ENCODE measurements at regions not wholly inside any gene's neighbourhood (a gene's known extent, or its start where the extent isn't known, plus 50 kb on each side); places are given as distances from the start of the nearest gene placed in this dataset.

DNA sequence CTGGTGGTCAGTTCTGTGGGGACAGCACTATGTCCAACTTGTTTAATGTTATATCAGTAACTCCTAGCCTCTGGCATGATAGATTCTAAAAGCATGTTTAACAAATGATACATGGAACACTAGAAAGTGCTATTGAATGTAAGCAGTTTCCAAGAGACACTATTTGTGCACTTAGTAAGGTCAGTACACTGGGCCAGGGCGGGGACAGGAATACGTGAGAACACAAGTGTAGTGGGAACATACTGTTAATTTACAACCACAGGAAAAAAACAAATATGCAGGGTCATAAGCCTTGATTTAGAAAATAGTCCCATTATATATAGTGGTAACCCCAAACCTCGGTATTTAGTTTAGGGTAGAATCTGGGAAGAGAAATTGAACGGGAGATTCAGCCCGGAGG is 88.9 kb upstream of the SLC38A2 start:
- no peaks in the 10 kb centered on the region for H3K27me3 ChIP-seq (ENCODE audit: low read length)
- intact Hi-C loops (cut with micrococcal nuclease): no loop called here
- H3F3A ChIP-seq (ENCODE audit: low read length, unreplicated experiment): no peaks in the 10 kb centered on the region
- H3K4me3 ChIP-seq (ENCODE audit: low read length): no peak overlapping the region
- DNase-seq (no peak), ATAC-seq (no peak)
- no peak overlapping the region for H3K9ac ChIP-seq (ENCODE audit: low read length)
- H3K36me3 ChIP-seq (ENCODE audit: low read depth, low read length): 0 out of 2 replicates have a peak, but pooled peaks cover 2% of the 10 kb centered on the region
- H3K4me2 ChIP-seq (ENCODE audit: low read length): no peak overlapping the region
- no peak overlapping the region for H2AFZ ChIP-seq (ENCODE audit: low read length)
- TF ChIP-seq EZH2phosphoT487 (IDR thresholded peaks at IDR 0.05; ENCODE audit: borderline replicate concordance, low read length): no peak
- TF ChIP-seq EZH2 (IDR thresholded peaks at IDR 0.05; ENCODE audit: low read length, unreplicated experiment): no peak
- TF ChIP-seq CTCF (conservative IDR thresholded peaks at IDR 0.05; ENCODE audit: low read depth, low read length): no peak
- H3K79me2 ChIP-seq (ENCODE audit: low read length): no peaks in the 10 kb centered on the region
- no peaks in the 10 kb centered on the region for H4K20me1 ChIP-seq (ENCODE audit: low read length)
- H3K9me3 ChIP-seq (ENCODE audit: low read length): 0 out of 2 replicates have a peak, but pooled peaks cover 5% of the 10 kb centered on the region
- H3K4me1 ChIP-seq (ENCODE audit: insufficient read depth, low read length): peaks cover 8% of the 10 kb centered on the region
- H3K27ac ChIP-seq (ENCODE audit: low read length): no peak overlapping the region
- BruUV-seq (replicated peaks): no TSS peak
- POLR2A ChIA-PET (ENCODE audit: unreplicated experiment): no interaction called here
- CTCF ChIA-PET: interaction anchor here (0.5 kb wide), 1 partner anchor 68 kb away, joined by 3 read pairs; no protein-coding TSS in a partner anchor
- H3K9me2 ChIP-seq (replicated peaks; ENCODE audit: low read length): no peaks in the 10 kb centered on the region

- Histone ChIP-seq H3K9me3 (ENCODE audit: low read length) (0 out of 2 replicates have a peak, but pooled peaks cover 5% of the 10 kb centered on the region), H4K20me1 (ENCODE audit: low read length) (no peaks in the 10 kb centered on the region), H2AFZ (ENCODE audit: low read length) (no peak overlapping the region), H3K9ac (ENCODE audit: low read length) (no peak overlapping the region), H3K4me2 (ENCODE audit: low read length) (no peak overlapping the region), H3K9me2 (replicated peaks; ENCODE audit: low read length) (no peaks in the 10 kb centered on the region), H3K4me3 (ENCODE audit: low read length) (no peak overlapping the region), H3F3A (ENCODE audit: low read length, unreplicated experiment) (no peaks in the 10 kb centered on the region), H3K27me3 (ENCODE audit: low read length) (no peaks in the 10 kb centered on the region), H3K36me3 (ENCODE audit: low read depth, low read length) (0 out of 2 replicates have a peak, but pooled peaks cover 2% of the 10 kb centered on the region), H3K4me1 (ENCODE audit: insufficient read depth, low read length) (peaks cover 14% of the 10 kb centered on the region), H3K79me2 (ENCODE audit: low read length) (no peaks in the 10 kb centered on the region), H3K27ac (ENCODE audit: low read length) (no peak overlapping the region)
- BruUV-seq (replicated peaks): no TSS peak
- TF ChIP-seq EZH2phosphoT487 (IDR thresholded peaks at IDR 0.05; ENCODE audit: borderline replicate concordance, low read length) (no peak), CTCF (conservative IDR thresholded peaks at IDR 0.05; ENCODE audit: low read depth, low read length) (no peak), EZH2 (IDR thresholded peaks at IDR 0.05; ENCODE audit: low read length, unreplicated experiment) (no peak)
- no peak for DNase-seq
- ATAC-seq: no peak
- ChIA-PET CTCF (interaction anchor here (0.5 kb wide), 1 partner anchor 68 kb away, joined by 3 read pairs; no protein-coding TSS in a partner anchor), POLR2A (ENCODE audit: unreplicated experiment) (no interaction called here)
- intact Hi-C loops (cut with micrococcal nuclease): no loop called here
Measured at GRCh38 chr12:46460682-46461210, 88.2 kb upstream of the SLC38A2 start.

- ATAC-seq (no peak), DNase-seq (no peak)
- intact Hi-C loops (cut with micrococcal nuclease): no loop called here
- H3K4me1 ChIP-seq (ENCODE audit: insufficient read depth, low read length): peaks cover 21% of the 10 kb centered on the region
- no TSS peak for BruUV-seq (replicated peaks)
- POLR2A ChIA-PET (ENCODE audit: unreplicated experiment): no interaction called here
- CTCF ChIA-PET: no interaction called here
- no peaks in the 10 kb centered on the region for H3F3A ChIP-seq (ENCODE audit: low read length, unreplicated experiment)
- no peak for TF ChIP-seq EZH2 (IDR thresholded peaks at IDR 0.05; ENCODE audit: low read length, unreplicated experiment)
- TF ChIP-seq EZH2phosphoT487 (IDR thresholded peaks at IDR 0.05; ENCODE audit: borderline replicate concordance, low read length): no peak
- TF ChIP-seq CTCF (conservative IDR thresholded peaks at IDR 0.05; ENCODE audit: low read depth, low read length): no peak
- no peaks in the 10 kb centered on the region for H3K9me2 ChIP-seq (replicated peaks; ENCODE audit: low read length)
- no peaks in the 10 kb centered on the region for H3K79me2 ChIP-seq (ENCODE audit: low read length)
- H3K4me3 ChIP-seq (ENCODE audit: low read length): no peak overlapping the region
- no peaks in the 10 kb centered on the region for H3K27me3 ChIP-seq (ENCODE audit: low read length)
- H3K9me3 ChIP-seq (ENCODE audit: low read length): 0 out of 2 replicates have a peak, but pooled peaks cover 2% of the 10 kb centered on the region
- no peak overlapping the region for H3K27ac ChIP-seq (ENCODE audit: low read length)
- H2AFZ ChIP-seq (ENCODE audit: low read length): no peak overlapping the region
- no peak overlapping the region for H3K9ac ChIP-seq (ENCODE audit: low read length)
- no peak overlapping the region for H3K4me2 ChIP-seq (ENCODE audit: low read length)
- 0 out of 2 replicates have a peak, but pooled peaks cover 2% of the 10 kb centered on the region for H3K36me3 ChIP-seq (ENCODE audit: low read depth, low read length)
- no peaks in the 10 kb centered on the region for H4K20me1 ChIP-seq (ENCODE audit: low read length)
Measured at GRCh38 chr12:46459861-46460545, 87.4 kb upstream of the SLC38A2 start.

All from PC-3 (cell line).